ENCODE measurements at regions not wholly inside any gene's neighbourhood (a gene's known extent, or its start where the extent isn't known, plus 50 kb on each side); places are given as distances from the start of the nearest gene placed in this dataset.
"Not testable (repeated sequence)": the region's sequence is repeated elsewhere in the genome, so short reads cannot be mapped to it uniquely, and the experiment has no call there.

- no peak for FAIRE-seq
Observed at GRCh38 chr13:38415233-38415632, 65.6 kb downstream of the UFM1 start.

- FAIRE-seq: no peak
Observed at GRCh38 chr13:38417241-38417640, 67.6 kb downstream of the UFM1 start.

- no peak for FAIRE-seq
Observed at GRCh38 chr13:38417727-38418126, 68.1 kb downstream of the UFM1 start.

- FAIRE-seq: no peak
Observed at GRCh38 chr13:38418286-38418685, 68.6 kb downstream of the UFM1 start.

- FAIRE-seq: no peak
Observed at GRCh38 chr13:38419312-38419873, 69.7 kb downstream of the UFM1 start.

GRCh38 chr13:38421590-38422560 lies 72.2 kb downstream of the UFM1 start:
- no peak for FAIRE-seq

- FAIRE-seq: no peak
Observed at GRCh38 chr13:38429916-38430315, 80.3 kb downstream of the UFM1 start.

- FAIRE-seq: no peak
Observed at GRCh38 chr13:38430796-38431195, 81.1 kb downstream of the UFM1 start.

GRCh38 chr13:38440666-38441065 lies 91.0 kb downstream of the UFM1 start:
- FAIRE-seq: no peak

GRCh38 chr13:38444904-38445303 lies 95.3 kb downstream of the UFM1 start:
- FAIRE-seq: no peak

GRCh38 chr13:38452656-38453055 lies 103.0 kb downstream of the UFM1 start:
- FAIRE-seq: no peak

GRCh38 chr13:38462605-38463004 lies 113.0 kb downstream of the UFM1 start:
- no peak for FAIRE-seq

GRCh38 chr13:38463048-38463447 lies 113.4 kb downstream of the UFM1 start:
- no peak for FAIRE-seq

- FAIRE-seq: not testable (repeated sequence)
Observed at GRCh38 chr13:38472411-38472810, 122.8 kb downstream of the UFM1 start.

- no peak for FAIRE-seq
Observed at GRCh38 chr13:38473305-38473704, 123.7 kb downstream of the UFM1 start.

- no peak for FAIRE-seq
Observed at GRCh38 chr13:38477676-38478075, 128.0 kb downstream of the UFM1 start.

GRCh38 chr13:38483623-38484022 lies 134.0 kb downstream of the UFM1 start:
- no peak for FAIRE-seq

GRCh38 chr13:38490657-38491056 lies 141.0 kb downstream of the UFM1 start:
- no peak for FAIRE-seq

- FAIRE-seq: no peak
Observed at GRCh38 chr13:38494445-38494844, 144.8 kb downstream of the UFM1 start.

GRCh38 chr13:38496917-38497316 lies 147.3 kb downstream of the UFM1 start:
- no peak for FAIRE-seq

GRCh38 chr13:38498271-38498670 lies 148.6 kb downstream of the UFM1 start:
- no peak for FAIRE-seq

- no peak for FAIRE-seq
Observed at GRCh38 chr13:38514575-38514974, 164.9 kb downstream of the UFM1 start.

GRCh38 chr13:38518328-38518727 lies 168.5 kb upstream of the FREM2 start:
- FAIRE-seq: no peak

GRCh38 chr13:38519229-38519911 lies 167.5 kb upstream of the FREM2 start:
- no peak for FAIRE-seq

Data from TTC549 (cell line).